C4-2B (cell line): ENCODE measurements at regions not wholly inside any gene's neighbourhood (a gene's known extent, or its start where the extent isn't known, plus 50 kb on each side); places are given as distances from the start of the nearest gene placed in this dataset.

Experiments used
- H3K27ac ChIP-seq: fragments of 450-650 bp; 2 replicates; pipeline ENCODE4 v1.5.1; 2017
- ZFX ChIP-seq: fragments of 450-650 bp; IDR thresholded peaks from 2 replicates; pipeline ENCODE4 v1.6.1; 2017
- TF ChIP-seq, protein P1 (sequence below): fragments of 450-650 bp; conservative IDR thresholded peaks from 2 replicates; pipeline ENCODE4 v1.5.1; 2017; ENCODE audit warnings: mild to moderate bottlenecking

DNA sequence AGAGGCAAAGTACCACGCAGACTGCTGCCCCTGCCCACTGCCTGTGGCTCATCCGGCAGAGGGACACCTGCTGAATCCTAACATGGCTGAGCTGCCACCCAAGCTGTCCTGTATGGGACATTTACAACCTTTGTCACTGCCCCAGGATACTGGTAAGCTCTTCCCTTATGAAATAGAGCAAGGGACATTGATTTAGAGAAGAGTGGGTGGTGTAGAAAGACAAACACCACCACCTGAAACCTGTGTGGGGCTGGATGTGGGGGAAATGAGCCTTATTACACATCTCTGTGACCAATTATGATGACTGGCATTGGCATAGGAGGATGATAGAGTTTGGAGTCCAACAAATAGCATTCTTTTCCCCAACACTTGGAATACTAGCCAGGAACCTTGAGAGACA lies 81.2 kb upstream of the GZMB start:
- TF ChIP-seq, protein P1, sequence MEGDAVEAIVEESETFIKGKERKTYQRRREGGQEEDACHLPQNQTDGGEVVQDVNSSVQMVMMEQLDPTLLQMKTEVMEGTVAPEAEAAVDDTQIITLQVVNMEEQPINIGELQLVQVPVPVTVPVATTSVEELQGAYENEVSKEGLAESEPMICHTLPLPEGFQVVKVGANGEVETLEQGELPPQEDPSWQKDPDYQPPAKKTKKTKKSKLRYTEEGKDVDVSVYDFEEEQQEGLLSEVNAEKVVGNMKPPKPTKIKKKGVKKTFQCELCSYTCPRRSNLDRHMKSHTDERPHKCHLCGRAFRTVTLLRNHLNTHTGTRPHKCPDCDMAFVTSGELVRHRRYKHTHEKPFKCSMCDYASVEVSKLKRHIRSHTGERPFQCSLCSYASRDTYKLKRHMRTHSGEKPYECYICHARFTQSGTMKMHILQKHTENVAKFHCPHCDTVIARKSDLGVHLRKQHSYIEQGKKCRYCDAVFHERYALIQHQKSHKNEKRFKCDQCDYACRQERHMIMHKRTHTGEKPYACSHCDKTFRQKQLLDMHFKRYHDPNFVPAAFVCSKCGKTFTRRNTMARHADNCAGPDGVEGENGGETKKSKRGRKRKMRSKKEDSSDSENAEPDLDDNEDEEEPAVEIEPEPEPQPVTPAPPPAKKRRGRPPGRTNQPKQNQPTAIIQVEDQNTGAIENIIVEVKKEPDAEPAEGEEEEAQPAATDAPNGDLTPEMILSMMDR, result no peak
- TF ChIP-seq ZFX, result no peak

DNA sequence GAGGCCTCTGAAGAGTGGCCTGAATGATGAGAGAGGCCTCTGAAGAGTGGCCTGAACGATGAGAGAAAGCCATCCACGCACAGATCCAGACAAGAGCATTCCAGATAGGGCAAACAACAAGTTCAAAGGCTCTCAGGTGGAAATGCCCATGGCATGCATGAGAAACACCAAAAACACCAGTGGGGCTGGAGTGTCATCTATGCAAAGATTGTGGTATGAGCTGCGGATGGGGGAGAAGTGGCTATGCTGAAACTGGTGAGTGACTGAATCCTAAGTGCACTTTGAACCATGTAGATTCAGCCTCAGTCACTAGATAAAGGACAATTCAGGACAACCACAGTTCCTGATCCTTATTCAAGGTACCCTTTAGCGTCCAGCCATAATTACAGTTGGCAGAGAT lies 79.4 kb upstream of the GZMB start:
- TF ChIP-seq, protein P1, result no peak
- TF ChIP-seq ZFX, result no peak
- no peak overlapping the region for H3K27ac ChIP-seq

More for the DNA sequence above, 81.2 kb upstream of the GZMB start:
- no peak overlapping the region for H3K27ac ChIP-seq

- H3K27ac ChIP-seq, result no peak overlapping the region
- no peak for TF ChIP-seq ZFX
- TF ChIP-seq, protein P1, result no peak
Measured at GRCh38 chr14:24712909-24713308, 78.9 kb upstream of the GZMB start.

DNA sequence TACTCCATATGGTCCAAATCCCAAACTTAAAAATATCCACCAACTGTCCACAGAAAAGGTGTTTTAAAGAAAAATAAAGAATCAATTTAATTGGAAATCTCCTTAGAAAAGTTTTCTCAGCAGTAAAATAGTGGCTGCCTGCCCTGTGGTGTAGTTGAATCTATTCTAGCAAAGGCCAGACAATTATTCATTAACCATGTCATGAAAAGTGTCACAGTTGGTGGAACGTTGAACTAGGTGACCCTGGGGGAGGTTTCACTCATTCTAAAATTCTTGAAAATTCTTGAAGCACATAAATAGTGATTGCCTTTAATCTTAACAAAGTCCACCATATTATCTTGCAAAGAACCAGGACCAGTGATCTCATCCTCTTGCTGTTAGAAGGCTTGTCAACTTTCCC lies 78.4 kb upstream of the GZMB start:
- TF ChIP-seq, protein P1, result no peak
- H3K27ac ChIP-seq, result no peak overlapping the region

- H3K27ac ChIP-seq, result no peak overlapping the region
- TF ChIP-seq, protein P1, result peak; percentile 89
- no peak for TF ChIP-seq ZFX
Measured at GRCh38 chr14:24710403-24711112, 76.6 kb upstream of the GZMB start.

- no peak overlapping the region for H3K27ac ChIP-seq
- TF ChIP-seq, protein P1, result no peak
- TF ChIP-seq ZFX, result no peak
Measured at GRCh38 chr14:24708684-24709083, 74.7 kb upstream of the GZMB start.

DNA sequence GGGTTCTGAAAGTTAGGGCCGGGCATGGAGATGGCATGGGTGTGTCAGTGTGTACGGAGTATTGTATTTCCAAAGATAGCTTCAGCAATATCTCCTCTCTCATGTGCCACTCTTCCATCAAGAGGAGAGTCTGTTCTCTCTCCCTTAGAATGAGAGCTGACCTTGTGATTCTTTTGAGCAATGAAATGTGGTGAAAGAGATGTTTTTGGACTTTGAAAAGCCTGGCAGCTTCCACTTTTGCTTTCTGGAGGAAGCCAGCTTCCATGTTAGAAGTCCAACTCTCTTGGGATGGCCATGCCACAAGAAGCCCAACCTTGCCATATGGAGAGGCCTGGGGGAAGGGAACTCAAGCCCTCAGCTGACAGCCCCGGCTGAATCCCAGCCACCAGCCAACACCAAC lies 72.4 kb upstream of the GZMB start:
- TF ChIP-seq, protein P1, result no peak
- TF ChIP-seq ZFX, result no peak

More for the DNA sequence above, 72.4 kb upstream of the GZMB start:
- H3K27ac ChIP-seq, result no peak overlapping the region
